ENCODE measurements at regions not wholly inside any gene's neighbourhood (a gene's known extent, or its start where the extent isn't known, plus 50 kb on each side); places are given as distances from the start of the nearest gene placed in this dataset.

DNA sequence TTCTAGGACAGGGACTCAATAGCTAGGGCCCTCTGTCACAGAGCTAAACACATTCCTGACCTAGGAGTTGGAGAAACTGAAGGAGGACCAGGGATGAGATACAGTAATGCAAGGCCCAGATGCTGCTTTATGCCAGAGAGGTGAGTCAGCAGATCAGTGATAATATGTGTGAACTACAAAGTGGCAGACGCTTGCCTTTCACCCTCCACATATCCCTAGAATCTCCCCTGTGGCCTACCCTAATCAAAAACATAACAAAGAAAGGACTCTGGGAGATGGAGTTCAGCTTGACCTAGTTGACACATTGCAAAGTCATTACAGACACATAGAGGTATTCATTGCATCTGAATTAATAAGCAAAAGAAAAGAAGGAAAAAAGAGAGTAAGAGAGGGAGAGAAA lies 417.6 kb upstream of the DYNLRB2 start:
- no peak for FAIRE-seq
- CTCF ChIA-PET = no interaction called here
- no peak overlapping the region for H3K4me2 ChIP-seq (ENCODE audit: insufficient read depth, low read length)

More for the DNA sequence above, 417.6 kb upstream of the DYNLRB2 start:
- no peaks in the 10 kb centered on the region for H3K9me1 ChIP-seq (replicated peaks; ENCODE audit: control insufficient read depth, extremely low read depth, insufficient read depth, low read length)
- no peaks in the 10 kb centered on the region for H3K9me3 ChIP-seq (replicated peaks; ENCODE audit: control insufficient read depth, insufficient read depth, low read length)
- no peaks in the 10 kb centered on the region for H3K36me3 ChIP-seq (ENCODE audit: control insufficient read depth in 2 of 2, extremely low read depth in 1 of 2, insufficient read depth in 2 of 2, low read length in 2 of 2)
- no peaks in the 10 kb centered on the region for H4K20me1 ChIP-seq (replicated peaks; ENCODE audit: control insufficient read depth, extremely low read depth, insufficient read depth, low read length)
- H3K27me3 ChIP-seq (ENCODE audit: control insufficient read depth in 2 of 2, insufficient read depth in 2 of 2, low read length in 2 of 2) = no peaks in the 10 kb centered on the region
- no peak overlapping the region for H3K4me3 ChIP-seq (replicated peaks in 1 of 3; ENCODE audit: insufficient read depth in 1 of 3, low read depth in 1 of 3, low read length in 3 of 3)
- no peak for DNase-seq (ENCODE audit: low read depth, low spot score)
- dilution Hi-C loops (cut with MboI; ENCODE audit: extremely low pct_ligation_motif_present, low sequenced_read_pairs) (no loop called here), intact Hi-C loops (cut with micrococcal nuclease) (no loop called here)
- no peaks in the 10 kb centered on the region for H3K79me2 ChIP-seq (ENCODE audit: control insufficient read depth, insufficient read depth, low read length)
- BruUV-seq (replicated peaks) = no TSS peak
- TF ChIP-seq FOS (IDR thresholded peaks at IDR 0.05; ENCODE audit: borderline replicate concordance, insufficient read depth, low read length) = no peak
- TF ChIP-seq POLR2A (IDR thresholded peaks at IDR 0.05; ENCODE audit: low read depth, low read length) = no peak
- no peak for TF ChIP-seq MYC (IDR thresholded peaks at IDR 0.05; ENCODE audit: low read depth, low read length)
- TF ChIP-seq, protein P1, sequence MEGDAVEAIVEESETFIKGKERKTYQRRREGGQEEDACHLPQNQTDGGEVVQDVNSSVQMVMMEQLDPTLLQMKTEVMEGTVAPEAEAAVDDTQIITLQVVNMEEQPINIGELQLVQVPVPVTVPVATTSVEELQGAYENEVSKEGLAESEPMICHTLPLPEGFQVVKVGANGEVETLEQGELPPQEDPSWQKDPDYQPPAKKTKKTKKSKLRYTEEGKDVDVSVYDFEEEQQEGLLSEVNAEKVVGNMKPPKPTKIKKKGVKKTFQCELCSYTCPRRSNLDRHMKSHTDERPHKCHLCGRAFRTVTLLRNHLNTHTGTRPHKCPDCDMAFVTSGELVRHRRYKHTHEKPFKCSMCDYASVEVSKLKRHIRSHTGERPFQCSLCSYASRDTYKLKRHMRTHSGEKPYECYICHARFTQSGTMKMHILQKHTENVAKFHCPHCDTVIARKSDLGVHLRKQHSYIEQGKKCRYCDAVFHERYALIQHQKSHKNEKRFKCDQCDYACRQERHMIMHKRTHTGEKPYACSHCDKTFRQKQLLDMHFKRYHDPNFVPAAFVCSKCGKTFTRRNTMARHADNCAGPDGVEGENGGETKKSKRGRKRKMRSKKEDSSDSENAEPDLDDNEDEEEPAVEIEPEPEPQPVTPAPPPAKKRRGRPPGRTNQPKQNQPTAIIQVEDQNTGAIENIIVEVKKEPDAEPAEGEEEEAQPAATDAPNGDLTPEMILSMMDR (IDR thresholded peaks at IDR 0.05; ENCODE audit: extremely low read depth in 1 of 2, insufficient read depth in 1 of 2, low read depth in 1 of 2, low read length in 2 of 2) = no peak
- TF ChIP-seq, protein P2, sequence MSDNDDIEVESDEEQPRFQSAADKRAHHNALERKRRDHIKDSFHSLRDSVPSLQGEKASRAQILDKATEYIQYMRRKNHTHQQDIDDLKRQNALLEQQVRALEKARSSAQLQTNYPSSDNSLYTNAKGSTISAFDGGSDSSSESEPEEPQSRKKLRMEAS (IDR thresholded peaks at IDR 0.05; ENCODE audit: insufficient read depth, insufficient read length) = no peak
- TF ChIP-seq JUN (IDR thresholded peaks at IDR 0.05; ENCODE audit: borderline replicate concordance, insufficient read depth, insufficient read length, low read depth) = no peak
- no peak for TF ChIP-seq GATA2 (IDR thresholded peaks at IDR 0.05; ENCODE audit: insufficient read depth, insufficient read length, low read depth, low read length)
- TF ChIP-seq EZH2 (IDR thresholded peaks at IDR 0.05; ENCODE audit: borderline replicate concordance, low read depth, low read length, severe bottlenecking) = no peak
- no peak for TF ChIP-seq POLR2AphosphoS5 (IDR thresholded peaks at IDR 0.05; ENCODE audit: insufficient read depth, low read depth, low read length)
- H3K27ac ChIP-seq (ENCODE audit: insufficient read depth, low read depth, low read length) = no peak overlapping the region
- no peak overlapping the region for H2AFZ ChIP-seq (ENCODE audit: low read depth, low read length)
- POLR2A ChIA-PET = no interaction called here
- H3K9ac ChIP-seq (replicated peaks; ENCODE audit: extremely low read depth, insufficient read depth, low read length) = no peak overlapping the region
- no peaks in the 10 kb centered on the region for H3K4me1 ChIP-seq (ENCODE audit: control insufficient read depth, extremely low read depth, insufficient read depth, low read length)

All from endothelial cell of umbilical vein (primary cell).